ENCODE measurements at regions not wholly inside any gene's neighbourhood (a gene's known extent, or its start where the extent isn't known, plus 50 kb on each side); places are given as distances from the start of the nearest gene placed in this dataset.
A peak's percentile ranks its signal among the peaks of the same experiment; 100 is the strongest.
"Not testable (repeated sequence)": the region's sequence is repeated elsewhere in the genome, so short reads cannot be mapped to it uniquely, and the experiment has no call there.

DNA sequence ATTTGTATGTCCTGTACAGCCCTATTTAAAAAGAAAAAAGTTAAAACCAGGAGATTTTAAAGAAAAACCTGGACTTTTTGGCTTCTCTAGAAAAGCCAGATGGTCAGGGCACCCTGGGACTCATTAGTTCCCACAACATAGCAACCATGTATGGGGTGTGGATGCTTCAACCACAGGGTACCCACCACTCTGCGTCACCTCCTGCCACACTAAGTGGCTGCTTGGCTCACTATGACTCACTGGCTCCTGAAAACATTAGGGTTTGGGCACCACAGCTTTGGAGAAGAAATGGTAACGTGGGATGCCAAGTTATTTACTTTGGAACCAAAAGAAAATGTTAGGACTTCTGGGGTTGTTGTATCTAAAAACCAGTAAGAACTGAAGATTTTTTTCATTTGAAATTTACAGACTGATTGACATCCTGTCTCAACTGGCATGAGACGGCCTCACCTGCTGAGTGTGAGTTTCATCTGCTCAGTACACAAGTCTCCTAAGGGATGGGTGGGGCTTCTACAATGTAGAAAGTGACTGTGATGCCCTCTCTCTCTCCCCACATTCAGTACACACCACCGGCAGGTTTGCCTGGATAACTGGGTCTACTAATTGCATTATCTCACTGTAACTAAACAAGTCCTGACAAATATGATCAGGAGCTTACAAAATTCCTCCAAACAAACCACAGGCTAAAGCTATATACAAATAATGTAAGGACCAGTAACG lies 103.9 kb downstream of the ESM1 start:
- Mint-ChIP-seq H3K36me3 (ENCODE audit: insufficient read depth) (peaks cover 4% of the 10 kb centered on the region), H3K9me3 (no peaks in the 10 kb centered on the region), H3K27ac (peak overlapping the region in 1 of 2 donors; percentile 11), H3K4me3 (no peak overlapping the region), H3K4me1 (ENCODE audit: low read depth in 2 of 2) (peaks cover 11 to 14% of the 10 kb centered on the region in 2 donors), H3K27me3 (peaks cover 39 to 69% of the 10 kb centered on the region in 2 donors)
- ATAC-seq (replicated peaks) (peak; percentile 90), DNase-seq (peak in 2 of 3 experiments; percentile 7 to 25)

GRCh38 chr5:54876976-54877375 lies 108.4 kb downstream of the ESM1 start:
- H3K27ac Mint-ChIP-seq: no peak overlapping the region
- no peak overlapping the region for H3K4me3 Mint-ChIP-seq
- ATAC-seq (replicated peaks) (no peak), DNase-seq (no peak)
- H3K4me1 Mint-ChIP-seq (ENCODE audit: low read depth in 2 of 2): peaks cover 5 to 7% of the 10 kb centered on the region in 2 donors
- peaks cover 4% of the 10 kb centered on the region for H3K36me3 Mint-ChIP-seq (ENCODE audit: insufficient read depth)
- no peaks in the 10 kb centered on the region for H3K9me3 Mint-ChIP-seq
- H3K27me3 Mint-ChIP-seq: peaks cover 7 to 26% of the 10 kb centered on the region in 2 donors

DNA sequence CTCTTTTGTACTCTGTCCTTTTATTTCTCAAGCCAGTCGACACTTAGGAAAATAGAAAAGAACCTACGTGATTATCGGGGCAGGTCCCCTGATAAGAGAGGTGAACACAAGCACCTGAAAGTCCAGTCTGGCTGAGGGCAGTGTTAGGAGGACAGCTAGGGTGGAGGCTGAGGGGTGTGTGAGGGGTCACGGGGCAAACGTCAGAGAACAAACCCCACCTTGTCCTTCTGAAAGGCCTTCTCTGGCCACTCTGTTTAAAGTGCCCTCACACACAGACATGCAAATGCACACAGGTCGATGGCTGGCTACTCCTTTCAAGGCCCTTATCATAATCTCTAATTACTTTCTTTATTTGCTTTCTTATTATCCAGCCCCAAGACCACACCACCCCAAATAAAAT lies 108.8 kb downstream of the ESM1 start:
- no peak overlapping the region for H3K4me3 Mint-ChIP-seq
- ATAC-seq (replicated peaks): no peak
- H3K27me3 Mint-ChIP-seq: peaks cover 5 to 25% of the 10 kb centered on the region in 2 donors
- H3K9me3 Mint-ChIP-seq: no peaks in the 10 kb centered on the region
- peaks cover 2 to 3% of the 10 kb centered on the region in 2 donors for H3K4me1 Mint-ChIP-seq (ENCODE audit: low read depth in 2 of 2)
- no peak for DNase-seq
- no peak overlapping the region for H3K27ac Mint-ChIP-seq
- peaks cover 4% of the 10 kb centered on the region for H3K36me3 Mint-ChIP-seq (ENCODE audit: insufficient read depth)

DNA sequence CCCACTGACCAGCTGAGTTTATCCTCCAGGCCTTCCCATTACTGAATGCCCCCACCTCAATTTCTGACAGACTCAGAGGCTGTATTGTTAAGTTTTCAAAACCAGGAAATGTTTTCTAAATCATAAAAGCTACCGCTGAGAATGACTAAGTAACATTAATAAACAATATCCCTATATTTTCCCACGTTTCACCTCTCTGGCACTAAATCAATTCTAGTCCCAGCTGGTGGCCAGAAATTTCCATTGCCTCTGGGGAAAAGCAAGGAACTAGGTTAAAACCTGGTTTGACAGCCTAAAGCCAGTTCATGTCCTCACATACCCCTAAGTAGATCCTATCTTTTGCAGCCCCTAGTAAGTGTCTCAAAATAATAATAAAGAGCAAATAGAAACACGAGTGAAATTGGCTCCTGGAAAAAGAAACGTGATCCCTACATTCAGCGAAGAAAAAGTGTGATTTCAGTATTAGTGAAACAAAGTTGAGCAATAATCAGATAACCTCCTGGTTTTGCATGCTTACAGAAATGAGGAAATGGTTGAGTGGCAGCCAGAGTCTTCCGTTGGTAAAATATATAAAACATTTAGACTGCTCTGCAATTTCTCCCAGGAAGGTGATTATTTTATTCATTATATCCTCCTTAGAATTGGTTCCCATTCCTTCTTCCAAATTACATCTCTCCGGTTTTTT lies 110.9 kb downstream of the ESM1 start:
- Mint-ChIP-seq H3K4me1 (ENCODE audit: low read depth in 2 of 2) (no peaks in the 10 kb centered on the region), H3K27me3 (peaks cover 5 to 32% of the 10 kb centered on the region in 2 donors), H3K27ac (no peak overlapping the region), H3K36me3 (ENCODE audit: insufficient read depth) (no peaks in the 10 kb centered on the region), H3K9me3 (no peaks in the 10 kb centered on the region), H3K4me3 (no peak overlapping the region)
- no peak for ATAC-seq (replicated peaks)
- no peak for DNase-seq

DNA sequence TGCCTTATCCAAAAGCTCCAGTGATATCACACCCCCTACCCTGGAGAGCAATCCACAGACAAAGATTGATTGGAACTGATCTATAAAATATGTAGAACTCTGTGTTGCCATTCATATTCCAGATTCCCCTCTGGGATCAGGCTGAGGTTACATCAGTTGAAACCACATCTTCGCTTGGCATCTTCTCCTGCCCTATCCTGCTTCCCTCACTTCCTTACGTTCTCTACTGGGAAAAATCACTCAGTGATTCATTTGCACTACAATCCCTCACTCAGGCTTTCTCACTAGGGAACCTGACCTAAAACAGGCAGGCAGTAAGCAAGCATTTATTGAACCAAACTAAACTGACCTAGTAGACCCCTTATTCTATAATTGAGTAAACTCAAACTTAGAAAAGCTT lies 111.7 kb downstream of the ESM1 start:
- Mint-ChIP-seq H3K27ac (no peak overlapping the region), H3K36me3 (ENCODE audit: insufficient read depth) (no peaks in the 10 kb centered on the region), H3K27me3 (peaks cover 9 to 40% of the 10 kb centered on the region in 2 donors), H3K4me3 (no peak overlapping the region), H3K9me3 (no peaks in the 10 kb centered on the region), H3K4me1 (ENCODE audit: low read depth in 2 of 2) (no peaks in the 10 kb centered on the region)
- ATAC-seq (replicated peaks) (no peak), DNase-seq (no peak)

DNA sequence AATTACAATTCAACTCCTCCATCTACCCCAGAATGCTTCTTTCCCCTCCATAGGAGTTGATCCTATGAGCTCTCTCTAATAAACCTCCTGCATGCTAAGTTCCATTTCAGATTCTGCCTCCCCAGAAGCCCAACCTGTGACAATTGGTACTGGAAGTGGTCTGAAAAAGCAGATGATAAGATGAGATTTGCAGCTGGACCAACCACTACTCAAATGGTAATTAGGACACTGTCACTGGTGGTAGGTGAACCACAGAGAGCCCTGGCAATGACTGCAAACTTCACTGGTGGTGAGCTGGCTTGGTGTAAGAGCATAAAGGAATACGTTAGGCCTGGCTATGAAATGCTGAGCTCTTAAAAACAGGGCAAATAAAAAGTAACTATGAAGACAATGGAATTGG lies 112.6 kb downstream of the ESM1 start:
- DNase-seq: no peak
- no peaks in the 10 kb centered on the region for H3K36me3 Mint-ChIP-seq (ENCODE audit: insufficient read depth)
- H3K4me1 Mint-ChIP-seq (ENCODE audit: low read depth in 2 of 2): no peaks in the 10 kb centered on the region
- H3K9me3 Mint-ChIP-seq: no peaks in the 10 kb centered on the region
- ATAC-seq (replicated peaks): no peak
- H3K27me3 Mint-ChIP-seq: peaks cover 9 to 44% of the 10 kb centered on the region in 2 donors
- no peak overlapping the region for H3K27ac Mint-ChIP-seq
- no peak overlapping the region for H3K4me3 Mint-ChIP-seq

DNA sequence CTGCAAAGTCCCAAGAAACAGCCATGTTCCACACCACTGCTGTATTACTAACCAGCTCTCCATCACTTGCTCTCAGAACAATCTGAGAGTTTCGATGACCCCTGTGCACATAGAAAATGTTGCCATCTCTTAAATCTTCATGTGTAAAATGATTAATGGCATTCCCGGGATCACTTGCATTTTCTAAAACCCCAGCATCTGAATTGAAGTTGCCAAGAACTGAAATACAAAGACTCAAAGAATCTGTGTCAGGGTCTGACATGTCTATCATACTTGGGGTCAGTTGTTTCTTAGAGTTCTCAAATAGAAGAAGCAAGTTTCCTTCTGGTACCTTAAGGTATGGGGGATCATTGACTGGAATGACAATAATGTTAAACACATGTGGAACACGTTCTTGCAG lies 115.1 kb downstream of the ESM1 start:
- no peaks in the 10 kb centered on the region for H3K4me1 Mint-ChIP-seq (ENCODE audit: low read depth in 2 of 2)
- ATAC-seq (replicated peaks) (no peak), DNase-seq (no peak)
- no peaks in the 10 kb centered on the region for H3K9me3 Mint-ChIP-seq
- H3K4me3 Mint-ChIP-seq: no peak overlapping the region
- no peaks in the 10 kb centered on the region for H3K36me3 Mint-ChIP-seq (ENCODE audit: insufficient read depth)
- H3K27ac Mint-ChIP-seq: no peak overlapping the region
- H3K27me3 Mint-ChIP-seq: peaks cover 7 to 41% of the 10 kb centered on the region in 2 donors

- no peak overlapping the region for H3K27ac Mint-ChIP-seq
- peaks cover 4 to 41% of the 10 kb centered on the region in 2 donors for H3K27me3 Mint-ChIP-seq
- H3K36me3 Mint-ChIP-seq (ENCODE audit: insufficient read depth): no peaks in the 10 kb centered on the region
- DNase-seq: no peak
- H3K4me1 Mint-ChIP-seq (ENCODE audit: low read depth in 2 of 2): no peaks in the 10 kb centered on the region
- H3K4me3 Mint-ChIP-seq: no peak overlapping the region
- H3K9me3 Mint-ChIP-seq: no peaks in the 10 kb centered on the region
- ATAC-seq (replicated peaks): no peak
These were observed 115.7 kb downstream of the ESM1 start for GRCh38 chr5:54869691-54870090.

DNA sequence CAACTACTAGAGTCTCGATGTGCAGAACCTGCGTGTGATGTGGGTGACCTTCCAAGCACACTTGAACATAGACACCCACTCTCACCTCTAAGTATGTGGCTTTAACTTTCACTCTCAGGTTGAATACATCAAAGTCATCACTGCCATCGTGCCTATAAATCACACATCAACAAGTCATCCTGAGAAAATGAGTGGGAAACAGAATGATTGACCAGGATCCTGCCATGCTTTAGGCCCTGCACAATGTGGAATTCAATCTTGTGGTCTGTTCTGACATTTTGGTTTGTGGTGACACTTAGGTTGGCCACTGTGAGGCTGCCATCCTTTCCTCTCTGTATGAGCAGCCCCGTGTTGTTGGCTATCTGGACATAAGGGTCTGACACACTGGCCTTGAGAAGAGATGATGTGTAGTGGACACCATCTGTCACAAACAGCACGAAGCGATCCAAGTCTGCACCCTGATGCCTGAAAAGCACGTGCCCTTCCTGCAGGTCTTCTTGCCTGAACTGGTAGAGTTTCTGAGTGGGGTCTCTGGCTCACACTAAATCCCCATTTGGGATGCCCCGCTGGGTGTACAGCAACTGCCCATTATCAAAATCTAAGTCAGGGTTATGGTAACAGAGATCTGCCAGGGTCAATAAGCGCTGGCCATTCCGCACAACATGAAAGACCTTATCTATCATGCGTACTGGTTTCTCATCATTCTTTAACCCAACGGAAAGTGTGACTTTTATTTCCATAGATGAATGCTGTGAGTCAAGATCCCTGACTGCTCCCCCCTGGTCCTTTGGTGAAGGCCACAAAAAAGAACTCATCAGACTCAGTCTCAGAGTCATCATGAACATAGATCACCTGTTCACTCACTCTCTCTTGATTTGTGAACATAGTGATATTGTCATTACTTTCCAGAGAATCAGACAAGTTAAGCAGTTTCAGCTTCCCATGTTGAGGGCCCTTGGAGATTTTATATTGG lies 116.6 kb downstream of the ESM1 start:
- no peak for ATAC-seq (replicated peaks)
- Mint-ChIP-seq H3K27ac (no peak overlapping the region), H3K27me3 (peaks cover 4 to 42% of the 10 kb centered on the region in 2 donors), H3K9me3 (no peaks in the 10 kb centered on the region), H3K4me1 (ENCODE audit: low read depth in 2 of 2) (no peaks in the 10 kb centered on the region), H3K36me3 (ENCODE audit: insufficient read depth) (no peaks in the 10 kb centered on the region), H3K4me3 (no peak overlapping the region)
- DNase-seq: no peak

GRCh38 chr5:54867310-54867944 lies 118.0 kb downstream of the ESM1 start:
- Mint-ChIP-seq H3K27ac (no peak overlapping the region), H3K27me3 (peaks cover 17 to 56% of the 10 kb centered on the region in 2 donors), H3K4me3 (peak overlapping the region; percentile 18 to 19), H3K4me1 (ENCODE audit: low read depth in 2 of 2) (no peaks in the 10 kb centered on the region), H3K36me3 (ENCODE audit: insufficient read depth) (no peaks in the 10 kb centered on the region), H3K9me3 (no peaks in the 10 kb centered on the region)
- peak in 1 of 3 experiments; percentile 9 for DNase-seq
- ATAC-seq (replicated peaks): peak; percentile 75

DNA sequence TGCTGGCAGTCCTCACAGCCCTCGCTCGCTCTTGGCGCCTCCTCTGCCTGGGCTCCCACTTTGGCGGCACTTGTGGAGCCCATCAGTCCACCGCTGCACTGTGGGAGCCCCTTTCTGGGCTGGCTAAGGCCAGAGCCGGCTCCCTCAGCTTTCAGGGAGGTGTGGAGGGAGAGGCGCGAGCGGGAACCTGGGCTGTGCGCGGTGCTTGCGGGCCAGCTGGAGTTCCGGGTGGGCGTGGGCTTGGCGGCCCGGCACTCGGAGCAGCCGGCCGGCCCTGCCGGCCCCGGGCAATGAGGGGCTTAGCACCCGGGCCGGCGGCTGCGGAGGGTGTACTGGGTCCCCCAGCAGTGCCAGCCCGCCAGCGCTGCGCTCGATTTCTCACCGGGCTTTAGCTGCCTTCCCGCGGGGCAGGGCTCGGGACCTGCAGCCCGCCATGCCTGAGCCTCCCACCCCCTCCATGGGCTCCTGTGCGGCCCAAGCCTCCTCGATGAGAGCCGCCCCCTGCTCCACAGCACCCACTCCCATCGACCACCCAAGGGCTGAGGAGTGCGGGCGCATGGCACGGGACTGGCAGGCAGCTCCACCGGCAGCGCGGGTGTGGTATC lies 120.4 kb downstream of the ESM1 start:
- not testable (repeated sequence) for H3K36me3 Mint-ChIP-seq (ENCODE audit: insufficient read depth); H3K27ac Mint-ChIP-seq; DNase-seq; H3K9me3 Mint-ChIP-seq; H3K4me1 Mint-ChIP-seq (ENCODE audit: low read depth in 2 of 2); ATAC-seq (replicated peaks); H3K4me3 Mint-ChIP-seq
- H3K27me3 Mint-ChIP-seq: peaks cover 26 to 48% of the 10 kb centered on the region in 2 donors

DNA sequence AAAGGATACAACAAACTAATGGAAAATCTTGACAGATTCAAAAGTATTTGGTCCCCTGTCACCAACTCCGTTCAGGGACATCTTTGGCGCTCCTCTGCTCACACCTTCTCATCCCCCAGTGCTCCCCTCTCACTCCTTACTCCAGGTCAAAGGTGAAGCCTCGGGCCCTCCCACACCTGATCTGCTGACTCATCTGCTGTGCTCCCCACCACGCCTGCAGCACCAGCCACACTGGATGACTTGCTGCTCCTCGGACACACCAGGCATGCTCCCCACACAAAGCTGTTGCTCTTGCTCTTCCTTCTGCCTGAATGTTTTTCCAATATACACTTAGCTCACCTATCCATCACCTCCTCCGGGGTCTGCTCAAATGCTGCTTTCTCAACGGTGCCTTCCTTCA lies 123.4 kb downstream of the ESM1 start:
- Mint-ChIP-seq H3K27ac (no peak overlapping the region), H3K4me1 (ENCODE audit: low read depth in 2 of 2) (peaks cover 0 to 4% of the 10 kb centered on the region in 2 donors), H3K27me3 (peaks cover 33 to 46% of the 10 kb centered on the region in 2 donors), H3K4me3 (no peak overlapping the region), H3K9me3 (peaks cover 0 to 8% of the 10 kb centered on the region in 2 donors), H3K36me3 (ENCODE audit: insufficient read depth) (no peaks in the 10 kb centered on the region)
- DNase-seq (no peak), ATAC-seq (replicated peaks) (no peak)
